Stimulated activated CD4-positive, alpha-beta T cell treated with anti-CD3 and anti-CD28 coated beads, TNF-alpha, amount 100 ng/mL, for 24 hours (primary cell): ENCODE measurements at regions not wholly inside any gene's neighbourhood (a gene's known extent, or its start where the extent isn't known, plus 50 kb on each side); places are given as distances from the start of the nearest gene placed in this dataset.
"Not testable (repeated sequence)": the region's sequence is repeated elsewhere in the genome, so short reads cannot be mapped to it uniquely, and the experiment has no call there.

Source experiments
- DNase-seq, 3 experiments: peaks; one replicate each; pipeline ENCODE4 v3.0.0-alpha.2; 2020; ENCODE audit warnings: low read depth in 3 of 3

DNA sequence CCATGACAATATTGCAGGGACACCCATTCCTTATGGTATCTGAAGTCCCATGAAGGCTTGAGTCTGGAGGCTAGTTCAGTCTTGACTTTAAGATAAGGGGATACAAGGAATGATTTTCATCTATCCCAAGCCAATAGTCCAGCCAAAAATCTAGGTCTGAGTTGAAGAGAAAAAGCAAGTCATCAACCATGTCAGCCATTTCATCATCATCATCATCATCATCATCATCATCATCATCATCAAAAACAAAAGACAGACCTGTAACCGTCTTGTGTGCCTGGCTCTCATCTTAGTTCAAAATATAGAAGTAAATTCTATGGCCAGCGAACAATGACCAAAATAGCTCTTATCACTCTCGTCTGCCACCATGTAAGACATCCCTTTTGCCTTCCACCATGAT lies 59.5 kb upstream of the FAM90A26 start:
- DNase-seq: not testable (repeated sequence)

DNA sequence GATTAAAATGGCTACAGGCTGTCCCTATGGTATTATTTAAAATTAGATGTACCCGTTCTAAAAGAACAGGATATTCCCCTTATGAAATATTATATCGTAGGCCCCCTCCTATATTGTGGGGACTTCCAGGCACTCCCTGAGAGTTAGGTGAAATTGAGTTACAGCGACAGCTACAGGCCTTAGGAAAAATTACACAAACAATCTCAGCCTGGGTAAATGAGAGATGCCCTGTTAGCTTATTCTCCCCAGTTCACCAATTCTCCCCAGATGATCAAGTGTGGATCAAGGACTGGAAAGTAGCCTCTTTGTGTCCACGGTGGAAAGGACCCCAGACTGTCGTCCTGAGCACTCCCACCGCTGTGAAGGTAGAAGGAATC lies 67.1 kb upstream of the FAM90A26 start:
- not testable (repeated sequence) for DNase-seq

DNA sequence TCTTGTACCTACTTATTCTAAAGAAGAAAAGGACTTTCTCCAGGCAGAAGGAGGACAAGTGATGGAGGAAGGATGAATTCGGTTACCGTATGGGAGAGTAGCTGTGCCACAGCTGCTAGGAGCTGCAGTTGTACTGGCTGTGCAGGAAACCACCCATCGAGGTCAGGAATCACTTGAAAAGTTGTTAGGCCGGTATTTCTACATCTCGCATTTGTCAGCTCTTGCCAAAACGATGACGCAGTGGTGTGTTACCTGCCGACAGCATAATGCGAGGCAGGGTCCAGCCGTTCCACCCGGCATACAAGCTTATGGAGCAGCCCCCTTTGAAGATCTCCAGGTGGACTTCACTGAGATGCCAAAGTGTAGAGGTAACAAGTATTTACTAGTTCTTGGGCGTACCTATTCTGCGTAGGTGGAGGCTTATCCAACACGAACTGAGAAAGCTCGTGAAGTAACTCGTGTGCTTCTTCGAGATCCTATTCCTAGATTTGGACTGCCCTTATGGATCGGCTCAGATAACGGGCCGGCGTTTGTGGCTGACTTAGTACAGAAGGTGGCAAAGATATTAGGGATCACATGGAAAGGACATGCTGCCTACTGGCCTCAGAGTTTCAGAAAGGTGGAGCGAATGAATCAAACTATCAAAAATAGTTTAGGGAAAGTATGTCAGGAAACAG lies 67.6 kb upstream of the FAM90A26 start:
- not testable (repeated sequence) for DNase-seq

DNA sequence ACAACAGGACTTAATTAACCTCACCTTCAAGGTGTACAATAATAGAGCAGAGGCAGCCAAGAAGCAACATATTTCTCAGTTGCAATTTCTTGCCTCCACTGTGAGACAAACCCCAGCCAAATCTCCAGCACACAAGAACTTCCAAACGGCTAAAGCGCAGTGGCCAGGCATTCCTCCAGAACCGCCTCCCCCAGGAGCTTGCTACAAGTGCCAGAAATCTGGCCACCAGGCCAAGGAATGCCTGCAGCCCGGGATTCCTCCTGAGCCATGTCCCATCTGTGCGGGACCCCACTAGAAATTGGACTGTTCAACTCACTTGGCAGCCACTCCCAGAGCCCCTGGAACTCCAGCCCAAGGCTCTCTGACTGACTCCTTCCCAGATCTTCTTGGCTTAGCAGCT lies 73.9 kb upstream of the FAM90A26 start:
- not testable (repeated sequence) for DNase-seq

DNA sequence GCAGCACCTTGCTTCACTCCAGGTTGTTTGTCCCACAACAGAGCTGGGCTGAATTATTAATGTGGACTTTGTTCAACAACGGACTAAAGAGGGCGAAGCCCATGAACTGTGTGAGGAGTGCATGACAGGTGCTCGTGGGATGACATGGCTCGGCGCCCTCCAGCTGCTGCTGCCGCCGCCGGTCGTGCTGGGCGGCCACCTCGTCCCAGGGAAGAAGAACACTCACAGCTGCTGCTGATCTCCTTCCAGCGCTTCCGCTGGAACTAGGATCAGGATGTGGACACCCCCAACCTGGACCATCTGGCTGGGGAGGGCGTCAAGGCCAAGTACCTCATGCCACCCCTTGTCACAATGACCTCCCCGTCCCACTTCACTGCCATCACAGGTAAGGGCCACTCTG lies 91.4 kb upstream of the FAM90A26 start:
- not testable (repeated sequence) for DNase-seq

DNA sequence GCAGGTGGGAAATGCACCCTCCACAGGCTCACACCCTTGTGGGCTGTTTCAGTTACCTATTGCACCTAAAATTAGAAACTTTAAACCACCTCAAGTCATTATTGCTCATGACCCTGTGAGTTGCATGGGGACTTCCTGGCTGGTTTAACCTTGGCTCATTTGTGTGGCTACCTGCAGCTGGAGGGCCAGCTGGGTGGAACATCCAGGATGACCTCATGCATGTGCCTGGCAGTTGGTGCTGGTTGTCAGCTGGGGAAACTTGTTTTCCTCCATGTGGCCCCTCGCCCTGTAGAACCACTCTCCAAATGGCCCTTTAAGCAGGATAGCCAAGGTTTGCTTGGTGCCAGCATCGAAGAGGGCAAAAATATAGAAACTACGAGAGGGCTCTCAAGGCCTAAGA lies 93.2 kb upstream of the FAM90A26 start:
- DNase-seq: not testable (repeated sequence)

DNA sequence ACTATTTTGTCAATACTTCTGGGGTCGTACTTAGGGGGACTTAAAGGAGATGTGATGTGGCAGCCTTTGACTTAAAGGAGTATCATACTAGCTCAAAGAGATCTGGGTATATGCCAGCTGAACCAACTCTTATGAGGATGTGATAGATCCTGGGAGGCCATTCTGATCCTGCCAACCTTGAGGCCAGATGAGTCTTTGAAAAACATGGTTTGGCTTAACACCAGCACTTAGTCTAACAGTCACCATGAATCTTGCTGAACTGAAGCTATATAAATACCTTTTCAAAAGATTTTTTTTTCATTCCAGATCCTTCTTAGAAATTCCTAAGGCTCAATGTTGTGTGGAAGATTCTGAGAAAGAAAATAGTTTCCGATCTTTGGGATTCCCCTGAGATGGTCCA lies 93.7 kb upstream of the FAM90A26 start:
- not testable (repeated sequence) for DNase-seq

DNA sequence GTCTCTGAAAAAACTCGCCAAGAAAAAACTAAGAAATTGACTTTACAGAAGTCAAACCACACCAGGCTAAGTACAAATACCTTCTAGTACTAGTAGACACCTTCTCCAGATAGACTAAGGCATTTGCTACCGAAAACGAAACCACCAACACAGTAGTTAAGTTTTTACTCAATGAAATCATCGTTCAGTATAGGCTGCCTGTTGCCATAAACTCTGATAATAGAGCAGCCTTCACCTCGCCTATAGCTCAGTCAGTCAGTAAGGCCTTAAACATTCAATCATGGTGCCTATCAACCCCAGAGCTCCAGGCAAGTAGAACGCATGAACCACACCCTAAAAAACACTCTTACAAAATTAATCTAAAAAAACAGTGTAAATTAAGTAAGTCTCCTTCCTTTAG lies 96.8 kb upstream of the FAM90A26 start:
- DNase-seq: not testable (repeated sequence)

DNA sequence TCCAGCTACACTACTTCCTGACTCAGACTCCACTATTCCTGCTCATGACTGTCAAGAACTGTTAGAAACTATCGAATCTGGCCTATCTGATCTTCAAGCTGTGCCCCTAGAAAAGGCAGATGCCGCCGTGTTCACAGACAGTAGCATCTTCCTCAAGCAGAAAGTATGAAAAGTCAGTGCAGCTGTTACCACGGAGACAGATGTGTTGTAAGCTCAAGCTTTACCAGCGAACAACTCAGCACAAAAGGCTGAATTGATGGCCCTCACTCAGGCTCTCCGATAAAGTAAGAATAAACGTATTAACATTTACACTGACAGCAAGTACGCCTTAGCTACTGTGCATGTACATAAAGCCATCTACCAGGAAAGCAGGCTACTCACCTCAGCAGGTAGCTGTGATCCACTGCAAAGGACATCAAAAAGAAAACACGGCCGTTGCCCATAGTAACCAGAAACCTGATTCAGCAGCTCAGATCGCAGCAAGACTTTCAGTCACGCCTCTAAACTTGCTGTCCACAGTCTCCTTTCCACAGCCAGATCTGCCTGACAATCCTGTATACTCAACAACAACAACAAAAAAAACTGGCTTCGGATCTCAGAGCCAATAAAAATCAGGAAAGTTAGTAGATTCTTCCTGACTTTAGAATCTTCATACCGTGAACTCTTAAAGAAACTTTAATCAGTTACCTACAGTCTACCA lies 97.5 kb upstream of the FAM90A26 start:
- not testable (repeated sequence) for DNase-seq

DNA sequence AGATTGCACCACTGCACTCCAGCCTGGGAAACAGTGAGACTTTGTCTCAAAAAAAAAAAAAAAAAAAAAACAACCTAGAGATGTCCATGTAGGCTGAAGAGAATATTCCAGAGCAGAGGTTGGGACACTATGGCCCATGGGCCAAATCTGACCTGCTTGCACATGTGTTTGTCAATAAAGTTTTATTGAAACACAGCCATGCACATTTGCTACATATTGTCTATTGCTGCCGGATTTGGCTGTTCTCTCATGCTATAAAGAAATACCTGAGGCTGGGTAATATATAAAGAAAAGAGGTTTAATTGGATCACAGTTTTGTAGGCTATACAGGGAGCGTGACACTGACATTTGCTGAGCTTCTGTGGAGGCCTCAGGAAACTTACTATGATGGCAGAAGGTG lies 102.3 kb upstream of the FAM90A26 start:
- DNase-seq: not testable (repeated sequence)

DNA sequence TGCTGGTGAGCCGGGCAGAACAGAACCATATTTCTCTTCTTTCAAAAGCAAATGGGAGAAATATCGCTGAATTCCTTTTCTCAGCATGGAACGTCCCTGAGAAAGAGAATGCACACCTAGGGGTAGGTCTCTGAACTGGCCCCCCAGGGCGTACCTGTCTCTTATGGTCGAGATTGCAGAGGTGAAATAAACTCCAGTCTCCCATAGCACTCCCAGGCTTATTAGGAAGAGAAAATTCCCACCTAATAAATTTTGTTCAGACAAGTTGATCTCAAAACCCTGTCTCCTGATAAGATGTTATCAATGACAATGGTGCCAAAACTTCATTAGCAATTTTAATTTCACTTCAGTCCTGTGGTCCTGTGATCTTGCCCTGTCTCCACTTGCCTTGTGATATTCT lies 106.6 kb upstream of the FAM90A26 start:
- DNase-seq: not testable (repeated sequence)

DNA sequence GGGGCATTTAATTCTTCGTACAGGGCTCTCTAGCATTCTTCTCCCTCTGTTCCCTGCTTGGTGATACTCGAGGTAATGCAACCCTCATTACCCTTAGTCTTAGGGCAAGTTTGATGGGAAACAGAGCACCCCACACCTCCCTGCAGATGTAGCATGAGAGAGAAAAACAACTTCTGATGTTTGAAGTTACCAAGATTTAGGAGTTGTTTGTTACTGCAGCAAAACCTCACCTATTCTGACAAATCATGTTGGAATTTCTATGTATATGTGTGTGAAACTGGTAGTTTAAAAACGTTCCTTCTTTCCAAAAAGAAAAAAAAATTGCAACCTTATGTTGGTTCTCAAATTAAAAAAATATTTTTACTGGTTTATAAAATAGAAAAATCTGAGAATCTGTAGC lies 145.3 kb upstream of the FAM90A26 start:
- not testable (repeated sequence) for DNase-seq

DNA sequence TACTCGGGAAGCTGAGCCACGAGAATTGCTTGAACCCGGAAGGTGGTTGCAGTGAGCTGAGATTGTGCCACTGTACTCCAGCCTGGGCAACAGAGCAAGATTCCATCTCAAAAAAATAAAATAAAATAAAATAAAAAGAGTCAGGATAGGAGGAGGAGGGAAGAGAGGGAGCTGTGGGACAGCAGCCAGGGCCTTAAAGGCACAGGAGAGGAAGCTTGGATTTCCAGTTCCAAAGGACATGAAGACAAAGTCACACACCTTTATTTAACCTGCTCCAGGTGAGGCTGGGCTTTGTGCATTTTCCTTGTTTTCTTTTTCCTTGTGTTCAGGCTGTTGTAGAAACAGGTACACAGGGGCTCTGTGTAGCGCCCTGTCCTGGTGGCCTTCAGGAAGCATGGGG lies 138.2 kb upstream of the HMX1 start:
- DNase-seq: not testable (repeated sequence)

DNA sequence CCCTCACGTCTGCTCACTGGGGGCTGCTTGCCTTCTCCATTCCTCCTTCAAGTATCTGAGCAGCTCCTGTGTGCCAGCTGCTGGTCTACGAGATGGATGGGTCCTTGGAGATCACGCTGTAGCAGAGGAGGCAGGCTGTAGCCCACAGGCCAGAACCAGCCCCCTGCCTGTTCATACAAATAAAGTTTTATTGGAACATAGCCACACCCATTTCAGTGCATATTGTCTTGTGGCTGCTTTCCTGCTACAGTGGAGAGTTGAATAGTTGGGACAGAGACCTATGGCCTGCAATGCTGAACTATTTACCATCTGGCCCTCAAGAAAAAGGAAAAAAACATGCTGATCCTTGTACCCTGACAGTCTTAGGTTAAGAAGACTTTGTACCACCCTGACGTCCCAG lies 136.8 kb upstream of the HMX1 start:
- DNase-seq: not testable (repeated sequence)

DNA sequence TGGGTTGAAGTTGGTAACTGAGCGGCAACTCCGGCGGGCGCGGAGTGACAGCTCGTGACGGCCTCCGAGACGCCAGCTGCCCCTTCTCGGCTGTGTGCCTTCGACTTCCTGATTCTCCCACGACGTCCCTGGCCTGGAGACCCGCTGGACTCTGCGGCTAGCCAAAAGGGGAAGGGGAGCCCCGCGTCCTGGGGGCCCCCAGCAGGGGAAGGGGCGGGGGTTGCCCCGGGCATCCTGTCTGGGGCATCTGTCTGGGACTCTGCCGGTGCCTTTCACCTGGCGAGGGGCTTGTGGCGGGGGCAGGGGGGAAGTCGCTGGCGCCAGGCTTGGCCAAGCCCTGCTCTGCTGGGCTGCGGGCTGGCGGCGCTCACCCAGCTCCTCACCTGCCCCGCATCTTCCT lies 129.5 kb upstream of the HMX1 start:
- DNase-seq: not testable (repeated sequence)

DNA sequence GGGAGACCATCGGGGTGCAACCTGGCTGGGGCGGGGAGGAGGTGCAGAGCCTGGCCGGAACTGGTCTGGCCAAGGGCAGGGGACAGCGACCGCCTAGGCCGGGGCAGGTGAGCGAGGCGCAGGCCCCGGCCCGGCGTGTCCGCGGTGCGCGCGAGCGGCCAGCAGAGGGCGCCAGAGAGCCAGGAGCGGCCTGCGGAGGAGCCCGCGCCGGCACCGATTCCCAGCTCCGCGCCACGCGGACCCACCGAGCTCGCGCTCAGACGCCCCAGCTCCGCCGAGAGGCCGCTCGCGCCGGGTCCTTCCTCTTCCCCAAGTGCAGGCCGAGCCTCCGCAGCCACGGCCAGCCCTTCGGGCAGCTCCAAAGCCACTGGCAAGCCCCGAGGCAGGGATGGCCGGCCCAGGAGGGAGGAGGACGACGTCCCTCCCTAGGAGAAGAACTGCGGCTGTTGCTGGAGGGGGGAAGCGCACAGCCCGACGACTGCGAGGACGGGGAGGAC lies 128.9 kb upstream of the HMX1 start:
- peak; percentile 13 to 47 (median 17) for DNase-seq

DNA sequence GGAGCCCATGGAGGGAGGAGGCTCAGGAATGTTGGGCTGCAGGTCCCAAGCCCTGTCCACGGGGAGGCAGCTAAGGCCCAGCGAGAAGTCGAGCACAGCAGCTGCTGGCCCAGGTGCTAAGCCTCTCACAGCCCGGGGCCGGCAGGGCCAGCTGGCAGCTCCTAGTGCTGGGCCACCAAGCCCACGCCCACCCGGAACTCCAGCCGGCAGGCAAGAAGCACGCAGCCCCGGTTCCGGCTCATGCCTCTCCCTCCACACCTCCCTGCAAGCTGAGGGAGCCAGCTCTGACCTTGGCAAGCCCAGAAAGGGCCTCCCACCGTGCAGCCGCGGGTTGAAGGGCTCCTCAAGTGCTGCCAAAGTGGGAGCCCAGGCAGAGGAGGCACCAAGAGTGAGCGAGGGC lies 121.3 kb upstream of the HMX1 start:
- DNase-seq: not testable (repeated sequence)

DNA sequence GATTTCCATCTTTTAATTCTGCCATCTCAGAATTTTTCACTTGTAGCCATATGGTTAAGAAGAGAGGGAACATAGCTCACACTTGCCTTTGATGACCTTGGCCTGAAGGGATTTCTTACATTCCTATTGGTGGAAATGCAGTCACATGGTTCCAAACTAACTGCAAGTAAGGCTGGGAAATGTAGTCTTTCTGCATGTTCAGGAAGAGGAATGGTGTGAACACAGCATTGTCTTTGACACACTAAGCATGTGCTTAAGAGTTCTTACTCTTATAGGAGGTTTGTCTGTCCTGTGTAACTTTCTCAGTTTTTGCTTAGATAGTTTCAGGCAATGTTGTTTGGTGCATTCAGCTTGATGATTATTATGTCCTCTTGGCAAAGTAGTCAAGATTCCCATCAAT lies 119.8 kb upstream of the HMX1 start:
- DNase-seq: not testable (repeated sequence)

DNA sequence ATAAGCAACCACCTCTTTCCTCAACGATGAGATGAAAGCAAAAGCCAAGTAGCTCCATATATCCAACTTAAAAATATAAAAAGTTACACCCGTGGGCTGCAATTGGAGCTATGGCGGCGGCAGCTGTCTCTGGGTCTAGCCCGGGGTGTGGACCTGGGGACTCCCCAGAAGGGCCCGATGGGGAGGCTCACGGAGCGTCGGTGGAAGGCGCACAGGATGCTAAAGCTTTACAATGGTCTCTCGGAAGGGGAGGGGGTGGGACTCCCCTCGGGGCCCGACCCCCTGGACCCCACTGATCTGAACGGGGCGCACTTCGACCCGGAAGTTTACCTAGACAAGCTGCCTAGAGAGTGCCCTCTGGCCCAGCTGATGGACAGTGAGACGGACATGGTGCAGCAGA lies 118.7 kb upstream of the HMX1 start:
- DNase-seq: not testable (repeated sequence)

DNA sequence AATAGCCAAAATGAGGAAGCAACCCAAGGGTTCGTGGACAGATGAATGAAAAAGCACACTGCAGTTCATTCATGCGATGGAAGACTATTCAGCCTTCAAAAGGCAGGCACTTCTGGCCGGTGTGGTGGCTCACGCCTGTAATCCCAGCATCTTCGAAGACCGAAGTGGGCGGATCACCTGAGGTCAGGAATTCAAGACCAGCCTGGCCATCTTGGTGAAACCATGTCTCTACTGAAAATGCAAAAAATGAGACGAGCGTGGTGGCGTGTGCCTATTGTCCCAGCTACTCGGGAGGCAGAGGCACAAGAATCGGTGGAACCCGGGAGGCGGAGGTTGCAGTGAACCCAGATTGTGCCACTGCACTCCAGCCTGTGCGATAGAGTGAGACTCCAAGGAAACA lies 114.1 kb upstream of the HMX1 start:
- DNase-seq: not testable (repeated sequence)

DNA sequence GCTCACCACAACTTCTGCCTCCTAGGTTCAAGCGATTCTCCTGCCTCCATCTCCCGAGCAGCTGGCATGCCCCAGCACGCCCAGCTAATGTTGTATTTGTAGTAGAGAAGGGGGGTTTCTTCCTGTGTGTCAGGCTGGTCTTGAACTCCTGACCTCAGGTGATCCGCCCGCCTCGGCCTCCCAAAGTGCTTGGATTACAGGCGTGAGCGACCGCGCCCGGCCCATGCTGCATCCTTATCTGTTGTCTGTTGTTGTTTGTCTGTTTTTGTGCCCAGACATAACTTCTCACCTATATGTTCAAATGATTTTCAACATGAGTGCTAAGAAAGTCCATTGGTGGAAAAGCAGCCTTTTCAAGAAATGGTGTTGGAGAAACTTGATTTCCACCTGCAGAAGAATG lies 113.0 kb upstream of the HMX1 start:
- not testable (repeated sequence) for DNase-seq

DNA sequence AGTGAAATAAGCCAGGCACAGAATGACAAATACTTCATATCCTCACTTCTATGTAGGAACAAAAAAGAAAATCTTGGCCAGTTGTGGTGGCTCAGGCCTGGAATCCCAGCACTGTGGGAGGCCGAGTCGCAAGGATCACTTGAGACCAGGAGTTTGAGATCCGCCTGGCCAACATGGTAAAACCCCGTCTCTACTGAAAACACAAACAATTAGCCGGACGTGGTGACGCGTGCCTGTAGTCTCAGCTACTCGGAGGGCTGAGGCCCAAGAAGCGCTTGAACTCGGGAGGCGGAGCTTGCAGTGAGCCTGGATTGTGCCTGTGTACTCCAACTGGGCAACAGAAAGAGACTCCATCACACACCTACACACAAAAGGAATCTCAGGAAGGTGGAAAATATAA lies 112.3 kb upstream of the HMX1 start:
- not testable (repeated sequence) for DNase-seq

DNA sequence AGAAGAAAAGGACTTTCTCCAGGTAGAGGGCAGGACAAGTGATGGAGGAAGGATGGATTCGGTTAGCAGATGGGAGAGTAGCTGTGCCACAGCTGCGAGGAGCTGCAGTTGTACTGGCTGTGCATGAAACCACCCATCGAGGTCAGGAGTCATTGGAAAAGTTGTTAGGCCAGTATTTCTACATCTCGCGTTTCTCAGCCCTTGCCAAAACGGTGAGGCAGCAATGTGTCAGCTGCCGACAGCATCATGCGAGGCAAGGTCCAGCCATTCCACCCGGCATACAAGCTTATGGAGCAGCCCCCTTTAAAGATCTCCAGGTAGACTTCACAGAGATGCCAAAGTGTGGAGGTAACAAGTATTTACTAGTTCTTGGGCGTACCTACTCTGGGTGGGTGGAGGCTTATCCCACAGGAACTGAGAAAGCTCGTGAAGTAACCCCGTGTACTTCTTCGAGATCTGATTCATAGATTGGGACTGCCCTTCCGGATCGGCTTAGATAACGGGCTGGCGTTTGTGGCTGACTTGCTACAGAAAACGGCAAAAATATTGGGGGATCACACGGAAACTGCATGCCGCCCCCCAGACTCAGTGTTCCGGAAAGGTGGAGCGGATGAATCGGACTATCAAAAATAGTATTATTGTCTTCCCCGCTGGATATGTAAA lies 105.0 kb upstream of the HMX1 start:
- DNase-seq: not testable (repeated sequence)
